GM21447 (cell line): ENCODE measurements at regions not wholly inside any gene's neighbourhood (a gene's known extent, or its start where the extent isn't known, plus 50 kb on each side); places are given as distances from the start of the nearest gene placed in this dataset.
"Not testable (repeated sequence)": the region's sequence is repeated elsewhere in the genome, so short reads cannot be mapped to it uniquely, and the experiment has no call there.

Experiments used
- ATAC-seq: cut with Tn5 transposase; IDR thresholded peaks from one replicate; pipeline ENCODE4 v1.9.1; 2021; ENCODE audit not compliant: unreplicated experiment

DNA sequence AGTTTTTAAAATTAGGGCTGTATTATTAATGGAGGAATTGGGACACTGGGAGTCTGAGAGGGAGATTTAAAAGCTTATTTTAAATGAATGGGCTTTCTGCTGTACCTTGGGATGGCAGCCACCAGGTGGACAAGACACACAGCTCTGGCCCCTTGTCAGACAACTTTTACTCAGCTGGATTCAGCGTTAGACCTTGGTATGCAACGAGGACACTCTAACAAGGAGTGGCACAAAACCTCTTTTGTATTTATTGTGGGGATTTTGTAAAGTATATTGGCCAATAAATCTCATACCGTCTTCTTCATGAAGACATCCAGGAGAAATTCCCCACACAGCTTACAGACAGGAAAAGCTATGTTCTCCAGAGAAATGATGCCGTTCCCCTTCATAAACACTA, 105.7 kb downstream of the LCA5 start:
- no peak for ATAC-seq

- no peak for ATAC-seq
These were observed 106.2 kb downstream of the LCA5 start for GRCh38 chr6:79430913-79431536.

- no peak for ATAC-seq
These were observed 109.5 kb downstream of the LCA5 start for GRCh38 chr6:79427721-79428120.

GRCh38 chr6:79426625-79427278, 110.5 kb downstream of the LCA5 start:
- ATAC-seq = no peak

DNA sequence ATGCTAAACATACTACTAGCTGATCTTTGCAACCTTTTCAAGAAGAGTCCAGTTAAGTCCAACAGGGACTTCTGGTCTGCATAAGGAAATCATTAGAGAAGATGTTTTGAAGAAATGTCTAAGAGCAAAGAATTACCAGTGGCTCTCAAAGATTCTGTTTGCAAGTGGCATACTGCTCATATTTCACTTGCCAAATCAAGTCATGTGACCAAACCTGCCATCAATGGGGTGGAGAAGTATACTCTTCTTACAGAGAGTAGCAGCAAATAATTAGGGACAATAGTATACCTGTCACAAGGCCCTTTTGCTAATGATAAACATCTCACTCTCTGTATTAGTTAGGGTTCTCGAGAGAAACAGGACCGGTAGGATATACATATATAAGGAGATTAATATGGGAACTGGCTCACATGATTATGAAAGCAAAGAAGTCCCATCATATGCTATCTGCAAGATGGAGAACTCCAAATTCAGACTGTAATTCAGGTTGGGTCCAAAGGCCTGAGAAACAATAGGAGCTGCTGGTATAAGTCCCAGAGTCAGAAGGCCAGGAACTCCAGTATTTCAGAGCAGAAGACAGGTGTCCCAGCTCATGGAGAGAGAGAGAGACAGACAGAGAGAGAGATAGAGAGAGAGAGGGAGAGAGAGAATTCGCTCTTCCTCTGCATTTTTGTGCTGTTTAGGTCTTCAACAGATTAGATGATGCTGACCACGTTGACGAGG, 111.5 kb downstream of the LCA5 start:
- ATAC-seq = no peak

DNA sequence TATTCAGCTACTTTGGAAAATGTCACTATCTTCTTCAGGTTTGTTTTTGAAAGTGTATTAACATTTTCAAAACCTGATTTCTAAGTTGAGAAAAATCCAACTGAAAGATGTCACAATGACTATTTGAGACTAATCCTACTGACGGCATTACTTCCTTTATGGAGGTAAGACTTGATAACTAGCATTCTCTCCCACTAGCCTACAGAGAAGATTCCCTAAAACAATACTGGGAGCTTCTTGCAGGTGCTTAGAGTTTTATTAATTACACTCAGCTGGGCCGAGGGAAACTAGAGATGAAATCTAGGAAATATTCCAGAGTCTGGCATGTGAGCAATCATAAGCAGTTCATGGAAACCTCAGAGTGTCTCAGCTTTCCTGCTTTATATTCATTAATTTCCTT, 114.0 kb downstream of the LCA5 start:
- ATAC-seq = no peak

- ATAC-seq = no peak
These were observed 114.6 kb downstream of the LCA5 start for GRCh38 chr6:79422666-79423065.

- ATAC-seq = peak; percentile 68
These were observed 115.3 kb downstream of the LCA5 start for GRCh38 chr6:79421707-79422484.

DNA sequence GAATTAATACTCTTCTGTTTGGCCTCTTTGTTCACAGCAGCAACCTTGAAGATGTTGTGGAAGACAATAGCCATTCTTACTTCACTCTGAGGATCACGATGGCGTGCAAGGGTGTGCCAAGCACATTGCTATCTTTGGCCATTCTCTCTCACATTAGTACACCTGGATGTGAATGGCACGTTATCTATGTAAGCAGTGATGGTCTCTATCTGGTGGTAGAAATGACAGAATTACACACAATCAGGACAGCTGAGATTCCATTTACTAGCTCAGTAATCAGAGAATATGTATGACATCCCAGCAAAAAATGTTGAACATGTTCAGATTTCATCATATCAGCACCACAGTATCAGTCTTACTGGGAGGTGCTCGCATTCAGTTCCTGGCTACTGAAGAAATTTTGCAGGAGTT, 116.2 kb downstream of the LCA5 start:
- ATAC-seq = no peak

DNA sequence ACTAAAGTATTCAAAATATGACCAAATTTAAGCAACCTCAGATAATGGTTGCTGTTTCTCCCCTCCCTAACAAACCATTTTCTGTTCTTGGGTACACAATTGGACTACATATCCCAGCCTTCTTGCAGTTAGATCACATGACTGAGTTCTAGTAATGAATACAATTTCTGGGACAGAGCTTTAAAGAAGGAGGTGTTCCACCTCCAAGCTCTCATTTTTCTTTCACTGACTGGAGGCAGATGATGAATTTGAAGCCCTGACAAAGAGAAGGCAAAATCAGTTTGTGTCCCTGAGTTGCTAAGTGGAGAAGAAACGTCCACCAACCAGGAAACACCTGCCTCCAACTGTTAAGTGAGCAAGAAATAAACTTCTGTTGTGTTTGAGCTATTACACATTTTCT, 117.2 kb downstream of the LCA5 start:
- no peak for ATAC-seq

DNA sequence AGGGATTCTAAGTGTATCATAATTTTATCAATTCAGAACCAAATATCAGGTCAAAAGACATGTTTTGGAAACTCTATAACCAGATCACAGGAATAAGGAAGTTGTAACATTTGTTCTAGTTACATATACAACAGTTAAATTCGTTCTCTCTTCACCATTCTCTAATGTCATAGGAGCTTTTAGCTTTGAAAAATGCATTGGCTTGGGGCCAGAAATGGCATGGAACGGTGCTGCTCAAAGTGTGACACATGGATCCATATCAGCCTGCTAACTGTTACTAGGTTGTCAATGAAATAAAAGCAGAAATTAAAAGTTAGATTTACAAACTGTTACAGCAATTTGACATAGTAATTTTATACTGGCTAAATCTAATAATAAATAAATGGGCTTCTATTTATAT, 120.3 kb downstream of the LCA5 start:
- ATAC-seq = no peak

GRCh38 chr6:79413562-79414002, 123.6 kb downstream of the LCA5 start:
- ATAC-seq = no peak

DNA sequence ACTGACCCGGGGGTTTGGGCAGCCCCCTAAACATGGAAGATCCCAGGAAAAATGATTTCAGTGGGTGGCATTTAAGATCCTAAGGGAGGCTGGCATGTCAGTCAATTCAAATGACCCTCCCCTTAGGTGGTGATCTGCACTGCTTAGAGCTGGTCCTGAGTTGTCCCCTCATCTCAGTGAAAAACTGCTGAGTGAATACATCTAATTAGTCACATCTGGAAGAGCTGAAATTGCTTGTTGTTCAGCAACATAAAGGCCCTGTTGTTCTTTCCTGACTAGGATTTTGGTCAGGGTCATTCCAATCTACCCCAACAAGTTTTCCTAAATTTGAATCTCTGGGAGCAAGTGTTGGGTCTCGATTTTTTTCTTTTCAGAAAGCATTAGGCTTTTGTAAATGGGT, 126.4 kb downstream of the LCA5 start:
- ATAC-seq = no peak

GRCh38 chr6:79408256-79408974, 128.8 kb downstream of the LCA5 start:
- no peak for ATAC-seq

- ATAC-seq = no peak
These were observed 132.6 kb downstream of the LCA5 start for GRCh38 chr6:79404677-79405076.

DNA sequence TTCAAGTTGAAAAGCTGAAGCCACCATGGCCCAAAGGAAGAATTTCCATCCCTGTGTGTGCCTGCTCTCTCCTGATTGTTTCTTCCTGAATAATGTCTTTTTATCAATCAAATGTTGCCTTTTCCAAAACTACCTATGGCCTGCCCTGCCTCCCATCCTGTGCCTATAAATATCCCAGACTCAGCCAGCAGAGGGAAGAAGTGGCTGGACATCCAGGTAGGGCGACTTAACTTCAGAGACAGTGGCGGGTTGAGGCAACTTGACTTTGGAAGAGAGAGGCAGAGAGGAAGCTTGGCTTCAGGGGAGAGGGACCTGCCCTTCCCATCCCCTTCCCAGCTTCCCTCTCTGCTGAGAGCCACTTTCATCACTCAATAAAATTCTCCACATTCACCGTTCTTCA, 133.0 kb downstream of the LCA5 start:
- no peak for ATAC-seq

GRCh38 chr6:79403563-79403962, 133.7 kb downstream of the LCA5 start:
- ATAC-seq = no peak

DNA sequence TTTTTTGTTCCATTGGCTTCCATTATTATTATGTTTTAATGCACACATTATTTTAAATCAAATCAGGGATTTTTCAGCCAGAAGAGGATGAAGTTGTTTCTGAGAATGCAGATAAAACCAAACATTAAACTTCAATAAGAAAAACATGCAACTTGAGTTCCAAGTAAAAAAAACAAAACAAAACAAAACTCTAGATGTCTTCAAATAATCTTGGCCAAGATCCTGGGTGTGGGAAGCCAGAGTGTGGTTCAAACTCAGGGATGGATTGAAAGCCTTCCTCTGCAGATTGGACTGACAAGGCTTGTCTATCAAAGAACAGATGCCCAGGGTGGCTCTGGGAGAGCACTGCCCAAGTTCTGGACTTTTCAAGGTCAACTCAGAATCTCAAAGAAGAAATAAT, 134.1 kb downstream of the LCA5 start:
- ATAC-seq = no peak

GRCh38 chr6:79399499-79399898, 137.7 kb downstream of the LCA5 start:
- no peak for ATAC-seq

DNA sequence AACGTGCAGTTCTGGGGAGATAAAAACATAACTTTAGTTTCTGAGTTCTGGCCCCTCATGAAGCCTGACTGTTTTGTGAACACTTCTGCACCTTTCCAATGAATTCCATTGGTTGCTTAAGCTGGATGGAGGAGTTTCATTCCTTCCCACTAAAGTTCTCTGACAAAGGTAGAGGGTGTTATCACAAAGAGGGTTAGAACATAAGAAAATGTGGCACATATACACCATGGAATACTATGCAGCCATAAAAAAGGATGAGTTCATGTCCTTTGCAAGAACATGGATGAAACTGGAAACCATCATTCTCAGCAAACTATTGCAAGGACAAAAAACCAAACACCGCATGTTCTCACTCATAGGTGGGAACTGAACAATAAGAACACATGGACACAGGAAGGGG, 138.6 kb downstream of the LCA5 start:
- not testable (repeated sequence) for ATAC-seq

DNA sequence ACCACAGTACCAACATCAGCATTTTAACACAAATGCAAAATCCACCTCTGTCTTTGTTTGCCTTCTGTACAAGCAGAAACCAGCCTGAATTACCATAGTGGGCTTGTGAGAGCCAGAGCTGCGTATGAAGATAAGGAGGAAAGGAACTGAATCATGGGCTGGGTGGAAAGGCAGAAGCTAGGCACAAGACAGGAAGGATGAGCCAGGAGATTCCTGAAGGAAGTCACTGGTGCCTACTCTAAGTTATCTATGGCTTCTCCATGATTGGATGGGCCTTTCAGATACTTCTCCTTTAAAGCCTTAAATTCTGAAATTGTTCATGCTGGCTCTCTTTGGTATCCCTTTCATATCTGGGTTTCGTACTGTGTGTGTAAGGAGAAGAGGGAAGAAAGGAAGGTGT, 140.6 kb downstream of the LCA5 start:
- no peak for ATAC-seq
